ENCODE measurements at regions not wholly inside any gene's neighbourhood (a gene's known extent, or its start where the extent isn't known, plus 50 kb on each side); places are given as distances from the start of the nearest gene placed in this dataset.

DNA sequence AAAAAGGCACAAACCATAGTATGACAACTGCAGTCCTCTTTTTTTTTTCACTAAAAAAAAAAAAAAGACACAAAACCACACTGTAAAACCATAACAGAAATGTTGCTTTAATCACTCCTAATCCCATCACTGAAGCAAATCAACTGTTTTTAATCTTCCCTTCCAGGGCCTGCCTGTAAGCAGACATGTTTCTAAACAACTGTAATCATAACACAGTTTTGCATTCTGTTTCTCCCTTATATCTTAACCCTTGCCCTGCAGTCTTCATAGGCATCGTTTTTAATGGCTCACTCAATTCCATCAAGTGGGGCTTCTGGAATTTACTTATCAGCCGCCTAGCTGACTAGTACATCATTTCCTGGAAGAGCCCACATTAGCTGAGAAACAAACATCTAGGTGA is 111.0 kb upstream of the SLC25A48 start:
- no peak for DNase-seq (ENCODE audit: low read depth)

DNA sequence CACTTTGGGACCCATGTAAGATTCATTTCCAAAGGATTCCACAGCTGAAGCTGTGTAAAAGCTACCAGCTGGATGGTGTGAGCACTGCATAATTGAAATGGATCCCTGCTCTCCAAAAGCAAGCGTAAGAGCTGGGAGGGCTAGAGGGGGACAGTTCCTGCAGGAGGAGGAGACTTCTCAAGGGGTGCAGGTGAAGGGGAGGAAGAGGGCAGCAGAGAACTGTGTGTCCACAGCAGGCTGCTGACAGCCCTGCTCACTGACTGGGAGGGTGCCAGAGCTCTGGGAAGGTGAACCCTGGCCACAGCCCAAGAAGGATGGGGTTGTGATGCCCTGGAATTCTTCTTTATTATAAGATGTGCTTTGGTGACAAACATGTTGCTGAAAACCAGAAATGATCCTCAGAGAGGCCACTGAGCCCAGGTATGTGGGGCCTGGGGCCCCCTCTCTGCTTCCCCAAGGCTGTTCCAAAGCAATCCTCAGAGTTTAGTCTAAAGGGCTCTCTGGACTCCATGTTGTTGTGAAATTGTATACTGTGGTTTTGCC is 112.8 kb upstream of the SLC25A48 start:
- DNase-seq (ENCODE audit: low read depth): no peak

DNA sequence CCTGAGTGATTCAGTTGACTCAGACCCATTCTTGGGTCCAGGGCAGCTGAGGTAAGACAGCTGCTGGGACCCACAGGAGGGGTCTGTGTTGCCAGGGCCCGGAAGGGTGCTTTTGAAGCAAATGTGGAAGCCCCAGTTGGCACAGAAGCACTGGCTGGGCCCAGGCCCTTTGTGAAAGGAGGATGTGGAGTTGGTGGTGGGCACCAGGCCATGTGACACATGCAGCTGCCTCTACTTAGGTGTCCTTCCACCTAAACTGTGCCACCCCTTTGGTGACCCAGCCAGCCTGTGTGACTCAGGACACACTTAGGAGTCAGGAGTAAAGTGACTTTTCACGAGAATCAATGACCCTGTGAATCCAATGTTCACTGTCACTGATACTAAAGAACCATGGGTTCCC is 114.3 kb upstream of the SLC25A48 start:
- DNase-seq (ENCODE audit: low read depth): no peak

DNA sequence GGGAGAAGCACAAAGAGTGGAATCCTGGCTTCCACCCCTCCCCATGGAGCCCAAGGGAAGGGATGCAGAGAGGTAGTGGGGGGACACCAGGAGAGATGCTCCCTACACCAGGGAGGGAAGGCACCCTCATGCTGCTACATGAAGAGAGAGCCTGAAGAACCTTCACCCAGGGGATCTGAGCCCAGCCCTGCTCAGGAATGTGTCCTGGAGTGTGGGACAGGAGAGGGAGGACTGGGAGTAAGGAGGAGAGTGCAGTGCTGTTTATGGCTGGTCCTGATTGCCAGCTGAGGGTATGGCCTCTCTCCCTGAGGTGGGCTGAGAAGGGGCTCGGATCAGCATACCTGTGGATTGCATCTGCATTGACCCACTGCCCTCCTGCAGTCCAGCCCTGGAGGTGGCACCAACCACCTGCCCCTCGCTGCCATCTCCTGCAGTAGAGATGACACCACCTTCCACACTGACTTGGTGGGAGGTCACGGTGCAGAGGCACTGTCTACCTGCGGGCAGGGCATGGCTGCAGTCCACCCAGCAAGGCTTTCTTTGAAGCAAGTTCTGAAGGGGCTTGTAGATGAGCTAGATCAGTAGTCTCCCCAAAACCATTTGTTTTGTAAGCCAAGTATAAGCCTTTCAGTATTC is 114.9 kb upstream of the SLC25A48 start:
- DNase-seq (ENCODE audit: low read depth): no peak

DNA sequence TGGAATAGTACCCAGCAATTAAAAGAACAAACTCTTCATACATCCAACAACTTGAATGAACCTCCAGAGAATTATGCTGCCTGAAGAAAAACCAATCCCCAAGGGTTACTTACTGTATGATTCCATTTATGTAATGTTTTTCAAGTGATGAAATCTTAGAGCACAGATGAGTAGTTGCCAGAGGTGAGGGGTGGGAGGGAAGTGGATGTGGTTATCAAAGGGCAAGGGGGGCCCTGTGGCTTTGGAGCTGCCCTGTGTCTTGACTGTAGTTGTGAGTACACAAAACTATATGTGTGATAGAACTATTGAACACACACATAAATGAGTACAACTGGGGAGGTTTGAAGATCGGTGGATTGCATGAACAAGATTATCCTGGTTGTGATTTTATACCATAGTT is 115.8 kb upstream of the SLC25A48 start:
- DNase-seq (ENCODE audit: low read depth): no peak

DNA sequence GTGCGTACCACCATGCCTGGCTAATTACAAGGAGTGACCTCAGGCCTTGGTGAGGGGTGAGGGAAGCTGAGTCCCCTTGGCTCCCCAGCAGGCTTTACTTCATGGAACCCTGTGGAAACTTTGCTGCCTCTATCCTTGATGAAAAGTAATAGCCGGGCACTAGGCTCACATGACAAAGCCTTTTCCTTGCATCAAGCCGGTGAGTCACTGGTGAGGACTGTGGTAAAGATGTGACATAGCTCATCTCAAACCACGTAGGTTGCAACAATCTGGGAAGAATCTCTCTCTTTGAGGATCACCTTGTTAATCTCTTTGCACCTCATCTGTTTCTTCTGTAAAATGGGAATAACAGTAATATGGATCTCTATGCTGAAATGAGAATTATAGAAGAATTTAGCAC is 116.3 kb upstream of the SLC25A48 start:
- DNase-seq (ENCODE audit: low read depth): peak; percentile 13

DNA sequence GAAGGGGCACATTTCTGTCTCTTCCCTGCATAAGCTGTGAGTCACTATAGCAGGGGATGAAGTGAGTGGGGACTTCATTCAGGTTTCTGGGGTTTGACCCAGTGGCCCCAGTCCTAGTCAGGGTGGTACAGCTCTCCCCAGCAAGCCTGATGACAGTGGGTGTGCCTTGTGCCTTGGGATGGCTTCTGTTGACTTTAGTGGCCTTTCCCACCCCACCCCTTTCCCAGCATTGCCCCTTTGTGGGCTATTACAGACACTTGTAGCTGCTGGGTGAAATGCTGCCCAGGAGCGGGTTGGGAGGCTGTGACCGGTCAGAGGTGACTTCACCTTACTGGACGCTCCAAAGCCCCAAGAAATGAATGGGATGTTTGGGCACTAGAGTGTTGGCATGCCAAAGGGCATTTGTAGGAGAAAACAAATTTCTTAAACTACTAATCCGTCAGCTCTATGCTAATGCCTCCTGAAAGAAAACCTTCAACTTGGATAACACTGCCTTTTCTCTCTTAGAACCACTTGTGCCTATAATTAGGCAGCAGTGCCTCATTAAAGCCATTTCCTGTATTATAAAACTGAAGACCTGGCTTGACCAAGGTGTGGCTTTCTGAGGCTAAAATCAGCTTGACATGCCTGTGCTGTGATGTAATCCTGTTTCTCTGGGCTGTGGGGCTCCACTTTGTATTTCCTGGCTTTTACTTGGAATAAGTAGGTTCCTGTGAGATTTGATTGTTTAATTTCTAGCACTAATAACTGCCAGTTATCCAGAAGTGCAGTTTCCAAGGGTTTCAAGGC is 119.0 kb upstream of the SLC25A48 start:
- DNase-seq (ENCODE audit: low read depth): no peak

DNA sequence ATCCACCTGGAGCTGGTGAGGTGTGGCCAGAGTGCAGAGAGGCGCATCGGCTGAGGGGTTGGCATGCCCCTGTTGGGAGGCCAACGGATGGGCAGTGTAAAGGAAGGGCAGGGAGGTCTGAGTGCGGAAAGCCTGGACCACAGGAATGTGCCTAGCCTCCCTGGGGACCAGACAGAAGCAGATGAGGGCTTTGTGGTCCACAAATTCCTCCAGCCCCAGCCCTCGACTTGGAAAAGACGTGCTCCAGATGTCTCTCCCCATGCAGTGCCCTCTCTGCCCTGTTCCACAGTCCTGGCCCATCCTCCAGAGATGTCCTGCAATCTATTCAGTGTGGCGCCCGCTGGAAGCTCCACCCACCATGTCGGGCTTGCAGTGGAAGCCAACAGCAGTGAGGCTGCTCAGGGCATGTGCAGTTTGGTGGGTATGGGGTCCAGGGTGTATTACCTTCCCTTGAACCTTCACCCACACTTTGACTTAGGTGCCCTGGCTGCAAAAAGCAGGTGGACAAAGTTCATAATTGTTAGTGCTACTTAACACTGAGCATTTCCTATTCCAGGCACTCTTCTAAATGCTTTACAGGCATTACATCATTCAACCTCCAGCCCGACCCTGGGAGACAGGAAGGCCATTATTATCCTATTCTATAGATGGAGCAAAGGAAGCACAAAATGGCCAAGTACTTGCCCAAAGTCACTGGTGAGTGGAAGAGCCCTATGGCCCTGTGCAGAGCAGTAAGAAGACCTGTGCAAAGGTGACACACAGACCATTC is 120.2 kb upstream of the SLC25A48 start:
- DNase-seq (ENCODE audit: low read depth): no peak

DNA sequence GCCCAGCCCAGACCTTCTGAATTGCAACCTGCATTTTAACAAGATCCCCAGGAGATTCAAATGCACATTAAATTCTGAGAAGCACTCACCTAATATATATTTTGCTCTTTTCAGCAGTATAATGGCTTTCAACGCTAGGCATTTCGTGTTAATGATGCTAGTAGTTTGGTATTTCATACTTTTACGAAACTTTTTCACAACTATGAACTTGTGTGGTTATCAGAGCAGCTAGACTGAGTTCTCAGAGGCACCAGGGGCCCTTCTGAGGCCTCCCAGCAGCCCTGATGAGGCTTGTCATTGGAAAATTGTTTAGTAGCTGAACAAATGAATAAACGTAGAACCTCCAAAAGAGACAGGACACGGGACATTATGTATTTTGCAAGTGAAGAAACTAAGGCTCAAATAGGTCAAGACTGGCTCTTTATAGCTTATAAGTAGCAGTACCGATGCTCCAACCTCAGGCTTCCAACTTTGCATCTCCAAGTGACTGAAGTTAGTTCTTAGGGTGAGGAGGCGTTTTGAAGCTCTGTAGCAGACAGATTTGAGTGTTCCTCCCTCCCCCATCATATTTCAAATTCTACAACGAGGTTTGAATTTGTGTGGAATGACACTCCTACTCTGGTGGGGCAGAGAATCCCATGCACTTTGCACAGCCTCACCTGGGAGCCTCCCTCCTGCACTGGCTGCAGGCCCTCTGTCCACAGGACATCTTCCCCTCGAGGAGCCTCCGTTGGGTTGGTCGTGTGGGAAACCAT is 121.1 kb upstream of the SLC25A48 start:
- DNase-seq (ENCODE audit: low read depth): no peak

DNA sequence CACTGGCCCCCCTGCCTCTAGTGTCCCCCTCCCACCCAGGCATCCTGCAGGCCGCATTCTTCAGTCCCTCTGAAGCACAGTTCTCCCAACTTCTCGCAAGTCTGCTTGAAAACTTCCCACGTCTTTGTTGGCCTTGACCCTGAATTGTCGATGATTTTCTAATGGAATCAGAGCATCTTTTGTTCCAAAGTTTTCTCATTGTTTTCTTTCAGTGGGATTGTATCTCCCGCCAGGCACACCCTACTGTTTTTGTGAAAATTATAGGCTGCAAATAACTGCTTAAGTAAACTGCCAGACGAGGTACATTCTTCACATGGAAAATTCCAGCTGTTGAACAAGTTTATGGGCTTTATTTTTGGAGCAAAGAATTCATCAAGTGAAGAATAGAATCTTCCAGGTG is 122.6 kb upstream of the SLC25A48 start:
- DNase-seq (ENCODE audit: low read depth): no peak

DNA sequence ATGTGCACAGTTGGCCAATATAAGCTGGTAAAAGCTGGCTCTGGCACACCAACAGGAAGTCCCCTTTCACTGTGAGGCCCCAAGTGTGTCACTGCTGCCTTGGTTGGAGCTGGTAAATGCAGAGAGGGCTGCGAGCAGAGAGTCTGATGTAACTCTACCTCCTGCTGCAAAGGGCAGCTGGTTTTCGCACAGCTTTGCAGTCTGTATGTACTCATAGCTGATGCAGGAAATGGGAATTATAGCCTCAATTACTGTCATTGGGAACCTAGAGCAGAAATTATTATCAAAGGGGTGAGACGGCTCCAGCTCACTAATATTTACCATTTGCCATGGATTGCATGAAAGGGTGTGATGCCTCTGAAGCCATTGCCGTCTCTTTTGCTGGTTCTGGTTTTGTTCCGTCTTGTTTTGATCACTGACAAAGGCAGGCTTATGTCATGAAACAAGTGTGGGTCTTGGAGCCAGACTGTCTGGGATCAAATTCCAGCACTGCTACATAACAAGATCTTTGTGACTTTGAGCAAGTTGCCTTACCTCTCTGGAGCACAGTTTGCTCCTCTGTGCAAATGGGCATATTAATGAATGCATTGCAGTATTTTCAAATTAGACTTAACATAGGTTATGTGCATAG is 124.3 kb upstream of the SLC25A48 start:
- DNase-seq (ENCODE audit: low read depth): no peak

DNA sequence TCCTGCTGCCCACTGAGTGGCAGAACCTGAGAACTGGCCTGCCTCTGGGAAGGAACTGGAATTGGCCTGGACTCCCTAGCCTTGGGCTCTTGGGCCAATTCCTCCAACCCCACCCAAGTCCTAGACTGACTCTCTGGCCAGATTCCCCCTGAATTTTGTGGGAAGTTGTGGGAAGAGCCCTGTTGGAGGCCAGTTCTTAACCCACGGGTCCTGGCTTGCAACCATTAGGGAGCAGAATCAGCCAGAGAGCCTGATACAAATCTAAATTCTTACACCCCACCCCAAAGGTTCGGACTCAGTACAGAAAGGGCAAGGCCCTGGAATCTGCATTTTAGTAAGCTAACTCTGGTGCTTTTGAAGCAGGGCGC is 125.3 kb upstream of the SLC25A48 start:
- DNase-seq (ENCODE audit: low read depth): no peak

DNA sequence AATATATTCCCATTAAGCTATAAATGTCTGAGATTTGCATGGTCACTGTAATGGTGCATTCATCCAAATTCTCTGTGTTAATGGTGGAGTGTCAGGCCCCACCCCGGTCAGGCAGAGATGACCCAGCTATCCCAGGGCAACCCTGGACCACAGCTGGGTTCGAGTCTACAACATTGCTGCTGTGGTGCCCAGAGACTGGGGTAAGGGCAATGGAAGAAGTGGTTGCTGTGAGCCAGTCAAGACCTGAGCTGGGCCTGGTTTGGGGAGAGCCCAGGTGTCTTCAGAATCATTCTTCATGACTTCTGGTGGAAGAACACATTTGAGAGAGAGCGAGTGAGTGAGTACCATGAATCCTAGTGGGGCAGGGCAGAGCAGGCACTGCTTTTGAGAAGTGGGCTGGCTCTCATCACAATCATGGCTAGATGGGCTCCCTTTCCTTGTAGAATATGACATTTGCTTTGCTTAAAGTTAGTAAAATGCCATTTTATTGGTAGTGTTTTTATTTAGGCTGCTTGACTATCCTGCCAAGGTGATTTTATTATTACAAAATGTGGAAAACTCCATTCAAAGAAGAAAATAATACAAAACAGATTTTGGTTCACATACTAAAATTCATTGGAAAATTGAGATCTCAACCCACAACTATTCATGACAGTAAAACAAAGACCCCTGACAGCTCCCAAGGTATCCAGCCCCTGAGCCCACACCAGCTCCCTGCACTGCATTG is 125.8 kb upstream of the SLC25A48 start:
- DNase-seq (ENCODE audit: low read depth): no peak

DNA sequence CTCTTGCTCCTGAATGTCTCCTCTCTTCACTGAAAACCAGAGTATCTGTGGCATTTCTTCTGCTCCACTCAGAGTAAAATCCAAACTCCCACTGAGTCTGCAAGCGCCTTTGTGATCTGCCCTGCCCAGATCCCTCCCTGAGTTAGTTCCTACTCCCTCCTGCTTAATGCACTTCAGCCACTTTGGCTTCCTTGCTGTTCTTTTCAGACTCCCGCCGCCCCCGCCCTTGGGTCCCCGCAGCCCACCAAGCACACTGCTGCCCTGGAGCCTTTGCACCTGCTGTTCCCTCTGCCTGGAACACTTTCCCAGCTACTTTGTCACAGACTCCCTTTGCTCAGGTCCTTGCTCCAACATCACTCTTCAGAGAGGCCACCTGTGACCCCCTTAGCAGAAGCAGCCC is 127.2 kb upstream of the SLC25A48 start:
- DNase-seq (ENCODE audit: low read depth): no peak

DNA sequence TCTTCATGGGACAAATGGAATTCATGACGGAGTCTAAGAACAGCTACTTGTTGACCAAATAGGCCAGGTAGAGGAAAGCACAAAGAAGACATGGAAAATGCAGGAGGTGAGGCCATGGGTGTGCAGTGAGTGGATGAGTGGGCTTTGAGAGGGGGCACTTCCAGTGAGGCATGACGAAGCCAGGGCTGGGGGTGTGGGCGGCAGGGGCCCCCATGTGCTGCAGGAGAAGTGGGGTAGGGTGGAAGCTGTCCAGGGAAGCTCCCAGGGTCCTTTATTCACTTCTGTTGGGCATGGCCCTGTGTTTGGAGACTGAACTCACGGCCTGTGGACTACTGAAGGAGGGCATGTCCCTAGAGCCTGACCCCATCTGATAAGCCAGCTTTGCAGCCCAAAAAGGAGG is 127.6 kb upstream of the SLC25A48 start:
- no peak for DNase-seq (ENCODE audit: low read depth)

DNA sequence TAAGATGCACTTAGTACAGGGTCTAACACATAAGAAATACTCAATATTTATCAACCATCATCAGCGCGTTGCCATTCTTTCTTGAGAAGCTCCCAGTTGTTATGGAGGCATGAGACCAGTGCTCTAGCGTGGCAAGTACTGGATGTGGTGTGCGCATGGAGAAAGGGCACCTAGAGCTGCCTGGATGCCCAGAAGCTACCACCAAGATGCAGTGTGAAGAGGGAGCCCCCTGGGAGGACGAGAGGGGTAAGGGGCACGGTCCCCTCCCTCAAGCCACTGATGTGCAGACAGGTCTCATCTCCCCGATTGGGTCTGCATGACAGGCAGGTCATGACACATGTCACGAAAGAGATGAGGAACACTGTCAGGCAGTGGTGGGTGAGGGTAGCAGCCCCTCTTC is 127.7 kb upstream of the CXCL14 start:
- DNase-seq (ENCODE audit: low read depth): no peak

DNA sequence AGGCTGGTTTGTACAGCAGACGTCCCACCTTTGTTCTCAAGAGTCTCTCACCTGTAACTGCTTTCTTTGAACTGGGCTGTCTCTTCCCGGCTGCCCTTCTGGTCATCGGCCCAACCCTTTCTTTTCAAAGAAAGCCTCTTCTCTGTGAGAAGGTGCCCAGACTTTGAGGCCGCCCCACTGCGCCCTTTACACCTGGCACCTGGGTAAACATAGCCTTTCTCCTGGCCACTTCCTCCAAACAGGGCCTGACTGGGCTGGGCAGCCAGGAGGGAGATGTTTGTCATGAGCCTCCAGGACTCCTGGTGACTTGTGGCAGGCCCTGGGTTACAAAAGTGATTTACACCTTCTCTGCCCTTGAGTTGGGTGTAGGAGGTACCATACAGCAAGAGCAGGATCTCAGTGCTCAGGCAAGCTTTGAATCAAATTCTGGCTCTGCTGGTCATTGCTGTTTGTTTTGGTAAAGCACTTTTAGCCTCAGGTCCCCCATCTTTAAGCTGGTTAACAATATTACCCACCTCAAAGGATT is 127.2 kb upstream of the CXCL14 start:
- no peak for DNase-seq (ENCODE audit: low read depth)

DNA sequence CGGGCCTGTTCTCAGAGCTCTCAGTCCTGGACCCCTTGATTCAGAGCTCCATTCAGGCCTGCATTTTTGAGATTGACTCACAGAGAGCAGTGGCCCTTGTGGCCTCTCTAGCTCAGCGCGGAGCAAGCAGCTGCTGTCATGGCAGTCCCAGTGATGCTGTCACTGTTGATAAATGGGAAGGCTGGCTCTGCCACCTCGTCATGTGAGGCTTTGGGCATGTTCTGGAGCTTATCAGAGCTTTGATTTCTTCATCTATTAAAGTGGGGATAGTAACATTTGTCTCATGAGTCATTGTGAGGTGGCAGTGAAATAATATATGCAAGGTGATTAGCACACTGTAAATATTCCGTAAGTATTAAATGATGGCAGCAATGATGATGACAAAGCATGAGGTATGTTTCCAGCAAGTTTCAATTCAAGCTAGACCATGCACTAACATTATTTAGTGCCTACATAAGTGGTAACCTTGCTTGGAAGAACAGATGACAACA is 126.4 kb upstream of the CXCL14 start:
- no peak for DNase-seq (ENCODE audit: low read depth)

DNA sequence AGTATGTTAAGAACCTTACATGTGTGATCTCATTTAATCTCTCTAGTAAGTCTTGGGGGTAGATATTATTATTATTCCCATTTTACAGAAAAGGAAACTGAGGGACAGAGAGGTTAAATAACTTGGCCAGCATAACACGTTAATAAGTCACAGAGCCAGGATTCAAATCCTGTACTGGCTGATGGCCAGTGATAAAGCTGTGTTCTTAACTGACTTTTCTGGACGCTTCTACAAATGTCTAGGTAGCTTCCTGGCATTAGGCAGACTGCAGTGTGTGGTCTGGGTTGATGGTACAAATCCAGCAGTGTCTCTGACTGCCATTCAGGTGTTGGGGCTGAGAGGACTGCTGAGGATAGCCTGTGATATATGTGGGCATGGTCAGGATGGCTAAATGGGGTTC is 125.8 kb upstream of the CXCL14 start:
- no peak for DNase-seq (ENCODE audit: low read depth)

DNA sequence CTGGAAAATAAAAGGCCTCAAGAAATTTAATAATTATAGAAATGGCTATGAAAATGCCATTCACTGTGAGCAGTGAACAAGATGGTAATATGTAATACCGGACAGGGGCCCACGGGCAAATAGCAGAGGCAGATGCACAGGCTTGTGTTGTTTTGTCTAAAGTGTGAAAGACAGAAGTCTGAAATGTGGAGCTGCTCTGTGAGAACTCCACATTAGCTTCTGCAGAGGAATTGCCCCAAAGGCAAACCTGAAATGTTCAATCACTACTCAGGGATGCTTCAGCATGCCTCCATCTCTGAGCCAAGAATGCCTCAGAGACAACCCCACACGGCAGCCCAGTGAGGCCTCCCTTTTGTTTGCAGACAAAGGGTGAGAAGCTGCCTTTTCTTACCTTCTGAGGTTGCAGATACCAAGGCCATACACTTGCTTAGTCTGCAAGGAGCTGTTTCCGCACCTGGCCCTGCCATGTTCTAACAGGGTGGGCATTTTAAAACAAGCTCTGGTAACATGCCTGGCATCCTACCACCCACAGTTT is 124.3 kb upstream of the CXCL14 start:
- no peak for DNase-seq (ENCODE audit: low read depth)
